Forelimb muscle (tissue), 1 donor: ENCODE measurements at regions not wholly inside any gene's neighbourhood (a gene's known extent, or its start where the extent isn't known, plus 50 kb on each side); places are given as distances from the start of the nearest gene placed in this dataset.
"Not testable (repeated sequence)": the region's sequence is repeated elsewhere in the genome, so short reads cannot be mapped to it uniquely, and the experiment has no call there.

ENCODE experiments used
- DNase-seq: peaks from one replicate; pipeline ENCODE4 v3.0.0-alpha.2; 2013; ENCODE audit warnings: low read depth

DNA sequence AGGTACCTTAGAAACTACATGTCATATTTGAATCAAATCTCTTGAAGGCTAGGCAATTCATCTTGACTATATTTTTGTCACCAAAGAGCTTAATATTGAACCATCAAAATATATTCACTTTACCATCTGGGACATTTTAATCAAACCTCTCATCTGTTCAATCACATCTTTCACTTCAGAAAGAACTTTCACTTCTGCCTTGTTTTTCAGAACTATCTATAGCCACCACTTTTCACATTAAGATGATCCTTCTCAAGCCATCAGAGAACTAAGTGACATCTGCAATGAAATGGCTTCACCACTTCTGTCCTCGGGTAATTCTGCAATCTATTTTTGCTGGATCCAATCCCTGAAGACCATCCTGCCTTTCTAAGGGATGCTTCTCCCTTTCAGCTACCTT is 57.8 kb downstream of the OR2B2 start:
- DNase-seq = no peak

GRCh38 chr6:27851440-27851839 is 60.8 kb downstream of the OR2B2 start:
- no peak for DNase-seq

- DNase-seq = not testable (repeated sequence)
Observed at GRCh38 chr6:27849001-27849400, 63.2 kb downstream of the OR2B2 start.

GRCh38 chr6:27847706-27848105 is 64.5 kb downstream of the OR2B2 start:
- DNase-seq = no peak

- no peak for DNase-seq
Observed at GRCh38 chr6:27840572-27840971, 71.6 kb downstream of the OR2B2 start.

GRCh38 chr6:27839626-27840475 is 72.3 kb downstream of the OR2B2 start:
- DNase-seq = no peak

GRCh38 chr6:27838945-27839625 is 73.1 kb downstream of the OR2B2 start:
- DNase-seq = no peak

- peak; percentile 99 for DNase-seq
Observed at GRCh38 chr6:27838058-27838944, 73.9 kb downstream of the OR2B2 start.

DNA sequence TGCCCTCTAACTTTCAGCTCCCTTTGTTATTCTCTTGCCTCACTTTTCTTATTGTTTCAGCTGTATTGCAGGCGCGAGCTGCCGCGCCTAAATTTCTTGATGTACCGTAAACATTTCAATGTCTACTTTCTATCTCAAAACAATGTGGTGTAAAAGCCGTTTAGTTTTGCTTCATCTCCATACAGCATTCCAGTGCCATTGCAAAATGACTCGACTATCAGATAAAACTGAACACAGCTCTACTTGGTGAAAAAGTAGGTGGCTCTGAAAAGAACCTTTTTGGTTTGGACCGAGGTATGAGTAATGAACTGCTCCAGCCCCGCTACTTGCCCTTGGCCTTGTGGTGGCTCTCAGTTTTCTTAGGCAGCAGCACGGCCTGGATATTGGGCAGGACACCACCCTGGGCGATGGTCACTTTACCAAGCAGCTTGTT is 74.6 kb downstream of the OR2B2 start:
- no peak for DNase-seq

GRCh38 chr6:27836783-27837624 is 75.2 kb downstream of the OR2B2 start:
- DNase-seq = peak; percentile 78

GRCh38 chr6:27836141-27836782 is 75.9 kb downstream of the OR2B2 start:
- DNase-seq = no peak

DNA sequence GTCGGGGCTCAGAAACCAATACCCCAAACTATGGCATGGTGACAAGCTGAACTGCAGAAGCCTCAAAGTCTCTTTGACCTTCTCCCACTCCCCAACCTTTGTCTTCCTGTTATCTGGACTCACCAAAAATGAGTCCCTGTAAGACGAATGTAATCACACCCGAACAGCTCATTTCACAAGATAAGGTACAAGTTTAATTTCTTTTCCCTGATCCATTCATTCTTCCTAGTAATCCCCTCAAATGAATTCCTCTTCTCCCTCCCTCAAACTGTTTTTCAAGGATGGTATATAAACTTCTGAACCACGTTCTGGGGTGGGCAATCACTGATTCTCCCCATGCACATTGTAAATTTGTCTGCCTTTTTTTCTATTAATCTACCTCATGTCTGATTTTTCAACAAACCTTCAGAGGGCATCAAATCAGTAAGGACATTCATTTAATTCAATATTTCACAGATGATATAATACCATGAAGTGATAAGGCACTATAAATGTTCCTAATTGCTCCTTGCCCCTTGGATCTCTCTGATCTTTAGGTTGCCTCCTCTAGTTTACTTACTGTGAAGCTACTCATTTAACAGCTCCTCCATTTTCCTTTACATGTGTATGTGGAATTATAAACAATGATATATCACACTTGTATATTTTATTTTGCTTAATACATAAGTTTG is 77.2 kb downstream of the OR2B2 start:
- no peak for DNase-seq

GRCh38 chr6:27834384-27834783 is 77.8 kb downstream of the OR2B2 start:
- DNase-seq = no peak

DNA sequence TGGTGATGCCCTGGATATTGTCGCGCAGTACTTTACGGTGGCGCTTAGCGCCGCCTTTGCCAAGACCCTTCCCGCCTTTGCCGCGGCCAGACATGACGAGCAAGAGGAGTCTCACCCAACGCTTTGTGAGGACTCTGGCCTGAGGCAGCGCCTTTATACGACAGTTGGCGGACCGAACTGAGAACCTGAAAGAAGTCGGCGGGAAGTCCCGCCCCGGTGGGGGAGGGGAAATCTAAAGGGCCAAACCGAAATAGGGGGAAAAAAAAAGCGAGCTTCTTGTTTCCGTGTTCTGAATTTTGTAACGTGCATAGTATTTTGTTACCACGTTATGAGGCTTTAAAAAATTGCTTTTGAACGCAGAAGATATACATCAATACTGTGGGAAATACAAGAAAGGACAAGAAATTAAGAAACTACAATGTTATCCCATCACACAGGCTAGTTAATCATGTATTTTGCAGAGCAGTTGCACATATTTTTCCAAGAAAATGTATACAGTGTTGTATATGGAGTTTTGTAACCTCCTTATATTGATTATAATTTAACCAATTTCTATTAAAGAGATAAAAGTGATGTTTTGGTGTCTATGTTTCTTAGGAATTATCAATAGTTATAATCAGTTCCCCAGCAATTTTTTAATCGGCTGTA is 80.6 kb downstream of the OR2B2 start:
- not testable (repeated sequence) for DNase-seq

DNA sequence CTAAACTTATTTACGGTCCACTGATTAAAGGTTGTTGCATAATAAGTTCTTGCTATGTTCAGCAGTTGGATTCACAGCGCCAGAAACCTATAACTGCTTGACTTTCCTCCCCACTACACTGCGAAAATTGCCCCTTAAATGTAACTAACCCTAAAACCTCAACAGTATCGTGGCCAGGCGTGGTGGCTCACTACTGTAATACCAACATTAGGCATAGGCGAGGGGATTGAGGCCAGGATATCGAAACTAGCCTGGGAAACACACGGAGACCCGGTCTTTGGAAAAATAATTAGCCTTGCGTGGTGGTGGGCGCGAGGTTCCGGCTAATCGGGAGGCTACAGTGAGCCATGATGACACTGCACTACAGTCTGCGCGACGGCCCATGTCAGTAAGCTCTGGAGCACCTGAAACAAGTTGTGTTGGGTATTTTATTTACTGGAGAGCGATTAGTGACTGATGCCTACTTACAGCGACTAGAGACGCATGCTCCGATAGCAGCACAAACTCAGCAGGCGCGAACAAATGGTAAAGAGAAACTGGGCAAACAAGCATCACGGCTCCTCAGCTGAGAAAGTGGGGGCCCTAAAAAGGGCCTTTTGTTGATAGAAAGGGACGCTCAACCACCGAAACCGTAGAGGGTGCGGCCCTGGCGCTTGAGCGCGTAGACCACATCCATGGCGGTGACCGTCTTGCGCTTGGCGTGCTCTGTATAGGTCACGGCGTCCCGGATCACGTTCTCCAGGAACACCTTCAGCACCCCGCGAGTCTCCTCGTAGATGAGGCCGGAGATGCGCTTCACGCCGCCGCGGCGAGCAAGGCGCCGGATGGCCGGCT is 81.4 kb downstream of the OR2B2 start:
- not testable (repeated sequence) for DNase-seq

- no peak for DNase-seq
Observed at GRCh38 chr6:27830212-27830599, 82.0 kb downstream of the OR2B2 start.

DNA sequence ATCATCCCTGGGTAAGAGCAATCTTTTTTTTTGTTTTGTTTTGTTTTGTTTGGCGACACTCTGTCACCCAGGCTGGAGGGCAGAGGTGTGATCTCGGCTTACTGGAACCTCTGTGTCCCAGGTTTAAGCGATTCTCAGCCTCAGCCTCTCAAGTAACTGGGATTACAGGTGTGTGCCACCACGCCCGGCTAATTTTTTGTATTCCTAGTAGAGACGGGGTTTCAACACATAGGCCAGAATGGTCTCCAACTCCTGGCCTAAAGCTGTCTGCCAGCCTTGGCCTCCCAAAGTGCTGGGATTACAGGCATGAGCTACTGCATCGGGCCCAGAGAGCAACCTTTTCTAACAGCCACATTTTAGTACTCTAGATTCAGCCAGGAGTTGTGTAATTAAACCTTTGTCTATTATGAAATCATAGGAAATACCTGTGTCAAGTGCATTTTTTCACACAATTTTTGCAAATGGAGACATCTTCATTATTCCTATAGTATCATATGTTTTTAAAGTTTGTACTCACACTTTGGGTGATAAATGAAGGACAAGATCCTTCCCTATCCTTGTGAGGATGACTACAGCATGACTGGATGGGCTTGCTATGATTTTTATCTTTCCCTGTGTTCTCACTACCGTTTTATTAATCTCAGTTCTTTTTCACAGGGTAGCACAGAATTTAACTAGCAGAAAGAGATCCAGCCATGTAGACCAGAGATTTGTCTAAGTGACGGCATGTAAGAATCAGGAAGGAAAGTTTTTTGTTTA is 82.6 kb downstream of the OR2B2 start:
- no peak for DNase-seq

DNA sequence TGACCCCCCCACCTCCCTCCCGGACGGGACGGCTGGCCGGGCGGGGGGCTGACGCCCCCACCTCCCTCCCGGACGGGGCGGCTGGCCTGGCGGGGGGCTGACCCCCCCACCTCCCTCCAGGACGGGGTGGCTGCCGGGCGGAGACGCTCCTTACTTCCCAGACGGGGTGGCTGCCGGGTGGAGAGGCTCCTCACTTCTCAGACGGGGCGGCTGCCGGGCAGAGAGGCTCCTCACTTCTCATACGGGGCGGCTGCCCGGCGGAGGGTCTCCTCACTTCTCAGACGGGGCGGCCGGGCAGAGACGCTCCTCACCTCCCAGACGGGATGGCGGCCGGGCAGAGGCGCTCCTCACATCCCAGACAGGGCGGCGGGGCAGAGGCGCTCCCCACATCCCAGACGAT is 84.7 kb downstream of the OR2B2 start:
- DNase-seq = not testable (repeated sequence)
